ENCODE measurements at regions not wholly inside any gene's neighbourhood (a gene's known extent, or its start where the extent isn't known, plus 50 kb on each side); places are given as distances from the start of the nearest gene placed in this dataset.

DNA sequence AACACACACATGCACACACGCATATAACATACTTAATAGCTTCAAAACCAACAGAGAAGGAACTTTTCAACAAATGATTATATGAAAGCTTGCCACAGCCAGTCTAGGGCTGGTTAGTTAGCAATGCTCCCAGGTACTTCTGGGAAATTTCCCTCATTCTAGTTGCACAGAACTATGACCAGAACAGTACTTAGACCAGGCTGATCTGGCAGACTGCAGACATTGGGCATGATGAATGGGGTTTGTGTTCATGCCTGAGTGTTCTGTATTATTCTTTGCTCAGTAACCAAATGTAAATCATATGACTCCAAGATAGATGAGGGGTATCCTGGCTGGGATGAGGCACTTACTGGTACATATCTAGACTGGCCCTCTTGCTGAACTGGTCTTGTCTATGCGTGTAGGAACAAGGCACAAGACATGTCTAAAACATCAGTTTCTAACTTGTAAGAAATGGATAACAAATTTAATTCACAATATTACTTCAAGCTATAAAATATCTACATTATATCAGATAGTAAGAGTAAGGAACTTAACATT, 50.3 kb upstream of the GEMIN8 start:
- Histone ChIP-seq H2AFZ (no peak overlapping the region), H3K9me3 (ENCODE audit: control insufficient read depth, low read length) (no peaks in the 10 kb centered on the region), H3K36me3 (ENCODE audit: control insufficient read depth, insufficient read depth, low read length) (no peaks in the 10 kb centered on the region), H3K4me1 (no peaks in the 10 kb centered on the region), H3K9ac (no peak overlapping the region), H3K79me2 (no peaks in the 10 kb centered on the region), H3K27ac (no peak overlapping the region), H3K4me2 (ENCODE audit: low read length) (no peak overlapping the region), H3K27me3 (ENCODE audit: control insufficient read depth, insufficient read depth, low read length) (no peaks in the 10 kb centered on the region), H3K4me3 (ENCODE audit: low read depth, low read length) (no peak overlapping the region)
- TF ChIP-seq, protein P1, sequence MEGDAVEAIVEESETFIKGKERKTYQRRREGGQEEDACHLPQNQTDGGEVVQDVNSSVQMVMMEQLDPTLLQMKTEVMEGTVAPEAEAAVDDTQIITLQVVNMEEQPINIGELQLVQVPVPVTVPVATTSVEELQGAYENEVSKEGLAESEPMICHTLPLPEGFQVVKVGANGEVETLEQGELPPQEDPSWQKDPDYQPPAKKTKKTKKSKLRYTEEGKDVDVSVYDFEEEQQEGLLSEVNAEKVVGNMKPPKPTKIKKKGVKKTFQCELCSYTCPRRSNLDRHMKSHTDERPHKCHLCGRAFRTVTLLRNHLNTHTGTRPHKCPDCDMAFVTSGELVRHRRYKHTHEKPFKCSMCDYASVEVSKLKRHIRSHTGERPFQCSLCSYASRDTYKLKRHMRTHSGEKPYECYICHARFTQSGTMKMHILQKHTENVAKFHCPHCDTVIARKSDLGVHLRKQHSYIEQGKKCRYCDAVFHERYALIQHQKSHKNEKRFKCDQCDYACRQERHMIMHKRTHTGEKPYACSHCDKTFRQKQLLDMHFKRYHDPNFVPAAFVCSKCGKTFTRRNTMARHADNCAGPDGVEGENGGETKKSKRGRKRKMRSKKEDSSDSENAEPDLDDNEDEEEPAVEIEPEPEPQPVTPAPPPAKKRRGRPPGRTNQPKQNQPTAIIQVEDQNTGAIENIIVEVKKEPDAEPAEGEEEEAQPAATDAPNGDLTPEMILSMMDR (IDR thresholded peaks at IDR 0.05), result no peak

Data from parathyroid adenoma (tissue), 2 donors.